ENCODE measurements at regions not wholly inside any gene's neighbourhood (a gene's known extent, or its start where the extent isn't known, plus 50 kb on each side); places are given as distances from the start of the nearest gene placed in this dataset.

DNA sequence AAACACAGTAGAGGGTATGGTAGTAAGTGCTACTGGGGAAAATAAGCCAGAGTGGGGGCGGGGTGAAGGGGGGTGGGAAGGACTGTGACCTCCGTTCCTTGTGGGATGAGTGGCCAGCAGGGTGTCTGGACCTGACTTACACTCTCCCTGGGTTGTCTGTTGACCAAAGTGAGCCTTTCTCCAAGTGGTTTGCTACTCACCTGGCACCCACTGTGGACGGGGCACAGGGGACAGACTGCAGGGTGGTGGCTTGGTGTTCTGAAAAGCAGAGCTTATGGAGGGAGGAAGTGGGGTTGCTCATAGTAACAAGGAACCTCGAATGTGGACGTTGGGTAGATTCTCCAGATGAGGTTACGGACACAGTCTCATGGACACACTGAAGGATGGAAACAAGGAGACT, 94.4 kb upstream of the VRK1 start (continued):
- TF ChIP-seq, protein P1, sequence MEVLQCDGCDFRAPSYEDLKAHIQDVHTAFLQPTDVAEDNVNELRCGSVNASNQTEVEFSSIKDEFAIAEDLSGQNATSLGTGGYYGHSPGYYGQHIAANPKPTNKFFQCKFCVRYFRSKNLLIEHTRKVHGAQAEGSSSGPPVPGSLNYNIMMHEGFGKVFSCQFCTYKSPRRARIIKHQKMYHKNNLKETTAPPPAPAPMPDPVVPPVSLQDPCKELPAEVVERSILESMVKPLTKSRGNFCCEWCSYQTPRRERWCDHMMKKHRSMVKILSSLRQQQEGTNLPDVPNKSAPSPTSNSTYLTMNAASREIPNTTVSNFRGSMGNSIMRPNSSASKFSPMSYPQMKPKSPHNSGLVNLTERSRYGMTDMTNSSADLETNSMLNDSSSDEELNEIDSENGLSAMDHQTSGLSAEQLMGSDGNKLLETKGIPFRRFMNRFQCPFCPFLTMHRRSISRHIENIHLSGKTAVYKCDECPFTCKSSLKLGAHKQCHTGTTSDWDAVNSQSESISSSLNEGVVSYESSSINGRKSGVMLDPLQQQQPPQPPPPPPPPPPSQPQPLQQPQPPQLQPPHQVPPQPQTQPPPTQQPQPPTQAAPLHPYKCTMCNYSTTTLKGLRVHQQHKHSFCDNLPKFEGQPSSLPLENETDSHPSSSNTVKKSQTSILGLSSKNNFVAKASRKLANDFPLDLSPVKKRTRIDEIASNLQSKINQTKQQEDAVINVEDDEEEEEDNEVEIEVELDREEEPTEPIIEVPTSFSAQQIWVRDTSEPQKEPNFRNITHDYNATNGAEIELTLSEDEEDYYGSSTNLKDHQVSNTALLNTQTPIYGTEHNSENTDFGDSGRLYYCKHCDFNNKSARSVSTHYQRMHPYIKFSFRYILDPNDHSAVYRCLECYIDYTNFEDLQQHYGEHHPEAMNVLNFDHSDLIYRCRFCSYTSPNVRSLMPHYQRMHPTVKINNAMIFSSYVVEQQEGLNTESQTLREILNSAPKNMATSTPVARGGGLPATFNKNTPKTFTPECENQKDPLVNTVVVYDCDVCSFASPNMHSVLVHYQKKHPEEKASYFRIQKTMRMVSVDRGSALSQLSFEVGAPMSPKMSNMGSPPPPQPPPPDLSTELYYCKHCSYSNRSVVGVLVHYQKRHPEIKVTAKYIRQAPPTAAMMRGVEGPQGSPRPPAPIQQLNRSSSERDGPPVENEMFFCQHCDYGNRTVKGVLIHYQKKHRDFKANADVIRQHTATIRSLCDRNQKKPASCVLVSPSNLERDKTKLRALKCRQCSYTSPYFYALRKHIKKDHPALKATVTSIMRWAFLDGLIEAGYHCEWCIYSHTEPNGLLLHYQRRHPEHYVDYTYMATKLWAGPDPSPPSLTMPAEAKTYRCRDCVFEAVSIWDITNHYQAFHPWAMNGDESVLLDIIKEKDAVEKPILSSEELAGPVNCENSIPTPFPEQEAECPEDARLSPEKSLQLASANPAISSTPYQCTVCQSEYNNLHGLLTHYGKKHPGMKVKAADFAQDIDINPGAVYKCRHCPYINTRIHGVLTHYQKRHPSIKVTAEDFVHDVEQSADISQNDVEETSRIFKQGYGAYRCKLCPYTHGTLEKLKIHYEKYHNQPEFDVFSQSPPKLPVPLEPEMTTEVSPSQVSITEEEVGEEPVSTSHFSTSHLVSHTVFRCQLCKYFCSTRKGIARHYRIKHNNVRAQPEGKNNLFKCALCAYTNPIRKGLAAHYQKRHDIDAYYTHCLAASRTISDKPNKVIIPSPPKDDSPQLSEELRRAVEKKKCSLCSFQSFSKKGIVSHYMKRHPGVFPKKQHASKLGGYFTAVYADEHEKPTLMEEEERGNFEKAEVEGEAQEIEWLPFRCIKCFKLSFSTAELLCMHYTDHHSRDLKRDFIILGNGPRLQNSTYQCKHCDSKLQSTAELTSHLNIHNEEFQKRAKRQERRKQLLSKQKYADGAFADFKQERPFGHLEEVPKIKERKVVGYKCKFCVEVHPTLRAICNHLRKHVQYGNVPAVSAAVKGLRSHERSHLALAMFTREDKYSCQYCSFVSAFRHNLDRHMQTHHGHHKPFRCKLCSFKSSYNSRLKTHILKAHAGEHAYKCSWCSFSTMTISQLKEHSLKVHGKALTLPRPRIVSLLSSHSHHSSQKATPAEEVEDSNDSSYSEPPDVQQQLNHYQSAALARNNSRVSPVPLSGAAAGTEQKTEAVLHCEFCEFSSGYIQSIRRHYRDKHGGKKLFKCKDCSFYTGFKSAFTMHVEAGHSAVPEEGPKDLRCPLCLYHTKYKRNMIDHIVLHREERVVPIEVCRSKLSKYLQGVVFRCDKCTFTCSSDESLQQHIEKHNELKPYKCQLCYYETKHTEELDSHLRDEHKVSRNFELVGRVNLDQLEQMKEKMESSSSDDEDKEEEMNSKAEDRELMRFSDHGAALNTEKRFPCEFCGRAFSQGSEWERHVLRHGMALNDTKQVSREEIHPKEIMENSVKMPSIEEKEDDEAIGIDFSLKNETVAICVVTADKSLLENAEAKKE (CRISPR knock-in tag; IDR thresholded peaks at IDR 0.05) = no peak
- no peak for TF ChIP-seq POLR2AphosphoS5 (IDR thresholded peaks at IDR 0.05; ENCODE audit: low read depth)
- TF ChIP-seq, protein P2, sequence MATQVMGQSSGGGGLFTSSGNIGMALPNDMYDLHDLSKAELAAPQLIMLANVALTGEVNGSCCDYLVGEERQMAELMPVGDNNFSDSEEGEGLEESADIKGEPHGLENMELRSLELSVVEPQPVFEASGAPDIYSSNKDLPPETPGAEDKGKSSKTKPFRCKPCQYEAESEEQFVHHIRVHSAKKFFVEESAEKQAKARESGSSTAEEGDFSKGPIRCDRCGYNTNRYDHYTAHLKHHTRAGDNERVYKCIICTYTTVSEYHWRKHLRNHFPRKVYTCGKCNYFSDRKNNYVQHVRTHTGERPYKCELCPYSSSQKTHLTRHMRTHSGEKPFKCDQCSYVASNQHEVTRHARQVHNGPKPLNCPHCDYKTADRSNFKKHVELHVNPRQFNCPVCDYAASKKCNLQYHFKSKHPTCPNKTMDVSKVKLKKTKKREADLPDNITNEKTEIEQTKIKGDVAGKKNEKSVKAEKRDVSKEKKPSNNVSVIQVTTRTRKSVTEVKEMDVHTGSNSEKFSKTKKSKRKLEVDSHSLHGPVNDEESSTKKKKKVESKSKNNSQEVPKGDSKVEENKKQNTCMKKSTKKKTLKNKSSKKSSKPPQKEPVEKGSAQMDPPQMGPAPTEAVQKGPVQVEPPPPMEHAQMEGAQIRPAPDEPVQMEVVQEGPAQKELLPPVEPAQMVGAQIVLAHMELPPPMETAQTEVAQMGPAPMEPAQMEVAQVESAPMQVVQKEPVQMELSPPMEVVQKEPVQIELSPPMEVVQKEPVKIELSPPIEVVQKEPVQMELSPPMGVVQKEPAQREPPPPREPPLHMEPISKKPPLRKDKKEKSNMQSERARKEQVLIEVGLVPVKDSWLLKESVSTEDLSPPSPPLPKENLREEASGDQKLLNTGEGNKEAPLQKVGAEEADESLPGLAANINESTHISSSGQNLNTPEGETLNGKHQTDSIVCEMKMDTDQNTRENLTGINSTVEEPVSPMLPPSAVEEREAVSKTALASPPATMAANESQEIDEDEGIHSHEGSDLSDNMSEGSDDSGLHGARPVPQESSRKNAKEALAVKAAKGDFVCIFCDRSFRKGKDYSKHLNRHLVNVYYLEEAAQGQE (IDR thresholded peaks at IDR 0.05; ENCODE audit: unreplicated experiment) = no peak
- no peak for TF ChIP-seq STAT1 (IDR thresholded peaks at IDR 0.05; ENCODE audit: unreplicated experiment)

DNA sequence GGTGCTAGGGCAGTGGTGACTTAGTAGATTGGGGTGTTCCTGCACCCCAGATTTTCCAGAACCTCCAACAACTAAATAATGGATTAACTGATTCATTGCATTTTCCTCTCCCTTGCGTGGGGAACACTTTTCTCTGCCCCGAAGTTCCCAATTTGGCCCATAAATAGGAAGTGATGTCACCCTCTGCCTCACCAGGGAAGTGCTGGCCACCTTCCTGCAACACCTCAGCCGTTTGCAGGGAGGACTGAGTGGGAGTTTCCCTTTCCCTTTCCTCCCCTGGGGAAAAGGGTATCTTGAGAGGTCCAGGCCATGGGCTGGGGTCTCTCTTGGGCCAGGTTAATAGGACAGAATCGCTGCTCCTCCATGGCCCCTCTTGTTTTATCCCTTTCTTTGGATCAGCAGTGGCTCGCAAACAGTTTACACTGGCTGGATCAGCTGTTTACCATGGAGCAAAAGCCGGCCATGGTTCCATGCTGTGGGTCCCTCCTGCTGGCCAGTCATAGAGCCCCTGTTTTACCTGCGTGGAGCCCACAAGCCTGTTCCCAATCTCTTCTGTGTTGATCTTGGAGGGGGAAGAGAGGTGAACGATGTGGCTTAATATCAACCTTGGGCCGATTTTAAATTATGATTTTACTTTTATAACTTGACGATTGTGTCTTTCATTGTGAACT, 91.6 kb upstream of the VRK1 start:
- no peaks in the 10 kb centered on the region for H3K36me3 ChIP-seq (ENCODE audit: insufficient read depth)
- DNase-seq (ENCODE audit: low spot score) (no peak), ATAC-seq (peak; percentile 62)
- H3K27me3 ChIP-seq (ENCODE audit: insufficient read depth) = no peaks in the 10 kb centered on the region
- Mint-ChIP-seq H3K36me3 (ENCODE audit: low read depth) (no peaks in the 10 kb centered on the region), H3K27me3 (ENCODE audit: insufficient read depth, low read depth, poor library complexity) (peaks cover 4% of the 10 kb centered on the region), H3K4me1 (no peaks in the 10 kb centered on the region), H3K27ac (no peak overlapping the region), H3K9me3 (no peaks in the 10 kb centered on the region), H3K4me3 (no peak overlapping the region)
- no peak overlapping the region for H3K27ac ChIP-seq (ENCODE audit: low read depth)
- no peaks in the 10 kb centered on the region for H4K20me1 ChIP-seq (replicated peaks; ENCODE audit: insufficient read depth)
- no peaks in the 10 kb centered on the region for H3F3A ChIP-seq (replicated peaks; ENCODE audit: low read depth)
- H3K9me2 ChIP-seq (ENCODE audit: insufficient read depth) = no peaks in the 10 kb centered on the region
- H3K4me3 ChIP-seq = no peak overlapping the region
- no peaks in the 10 kb centered on the region for H3K4me1 ChIP-seq (ENCODE audit: insufficient read depth)
- H3K79me2 ChIP-seq (replicated peaks; ENCODE audit: insufficient read depth) = no peaks in the 10 kb centered on the region
- peak overlapping the region; percentile 81 for H2AFZ ChIP-seq
- no peak overlapping the region for H3K4me2 ChIP-seq
- TF ChIP-seq JUNB (IDR thresholded peaks at IDR 0.05; ENCODE audit: unreplicated experiment) = no peak
- TF ChIP-seq, protein P3, sequence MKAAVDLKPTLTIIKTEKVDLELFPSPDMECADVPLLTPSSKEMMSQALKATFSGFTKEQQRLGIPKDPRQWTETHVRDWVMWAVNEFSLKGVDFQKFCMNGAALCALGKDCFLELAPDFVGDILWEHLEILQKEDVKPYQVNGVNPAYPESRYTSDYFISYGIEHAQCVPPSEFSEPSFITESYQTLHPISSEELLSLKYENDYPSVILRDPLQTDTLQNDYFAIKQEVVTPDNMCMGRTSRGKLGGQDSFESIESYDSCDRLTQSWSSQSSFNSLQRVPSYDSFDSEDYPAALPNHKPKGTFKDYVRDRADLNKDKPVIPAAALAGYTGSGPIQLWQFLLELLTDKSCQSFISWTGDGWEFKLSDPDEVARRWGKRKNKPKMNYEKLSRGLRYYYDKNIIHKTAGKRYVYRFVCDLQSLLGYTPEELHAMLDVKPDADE (IDR thresholded peaks at IDR 0.05) = no peak
- TF ChIP-seq, protein P2 (IDR thresholded peaks at IDR 0.05; ENCODE audit: unreplicated experiment) = no peak

Data from GM23338 (cell line).